ENCODE measurements at regions not wholly inside any gene's neighbourhood (a gene's known extent, or its start where the extent isn't known, plus 50 kb on each side); places are given as distances from the start of the nearest gene placed in this dataset.

GRCh38 chr4:29304595-29304994, 1415.6 kb upstream of the PCDH7 start:
- Histone ChIP-seq H3K4me3 (no peak overlapping the region), H3K9me3 (no peaks in the 10 kb centered on the region), H3K27ac (no peak overlapping the region), H3K4me1 (no peaks in the 10 kb centered on the region), H3K27me3 (no peaks in the 10 kb centered on the region), H3K36me3 (no peaks in the 10 kb centered on the region)
- no peak for TF ChIP-seq CTCF (IDR thresholded peaks at IDR 0.05)
- no peak for TF ChIP-seq POLR2A (IDR thresholded peaks at IDR 0.05)
- TF ChIP-seq EP300 (IDR thresholded peaks at IDR 0.05), result no peak
- 49 to 52% methylated on average over 3 of the region's 3 CpGs for WGBS, 2 donors
- no peak for DNase-seq (ENCODE audit: low spot score in 2 of 2)

- Histone ChIP-seq H3K4me3 (no peak overlapping the region), H3K27ac (no peak overlapping the region), H3K9me3 (no peaks in the 10 kb centered on the region), H3K27me3 (no peaks in the 10 kb centered on the region), H3K36me3 (no peaks in the 10 kb centered on the region), H3K4me1 (no peaks in the 10 kb centered on the region)
- TF ChIP-seq CTCF (IDR thresholded peaks at IDR 0.05) (no peak), EP300 (IDR thresholded peaks at IDR 0.05) (no peak), POLR2A (IDR thresholded peaks at IDR 0.05) (no peak)
- no peak for DNase-seq (ENCODE audit: low spot score in 2 of 2)
Measured at GRCh38 chr4:29307256-29307655, 1412.9 kb upstream of the PCDH7 start.

- Histone ChIP-seq H3K4me1 (no peaks in the 10 kb centered on the region), H3K9me3 (no peaks in the 10 kb centered on the region), H3K27ac (no peak overlapping the region), H3K36me3 (no peaks in the 10 kb centered on the region), H3K4me3 (no peak overlapping the region), H3K27me3 (no peaks in the 10 kb centered on the region)
- DNase-seq (ENCODE audit: low spot score in 2 of 2), result no peak
- 93 to 96% methylated on average over 1 of the region's 1 CpG for WGBS, 2 donors
- TF ChIP-seq POLR2A (IDR thresholded peaks at IDR 0.05) (no peak), EP300 (IDR thresholded peaks at IDR 0.05) (no peak), CTCF (IDR thresholded peaks at IDR 0.05) (no peak)
Measured at GRCh38 chr4:29307755-29308154, 1412.4 kb upstream of the PCDH7 start.

- TF ChIP-seq POLR2A (IDR thresholded peaks at IDR 0.05), result no peak
- no peak for TF ChIP-seq EP300 (IDR thresholded peaks at IDR 0.05)
- TF ChIP-seq CTCF (IDR thresholded peaks at IDR 0.05), result no peak
- Histone ChIP-seq H3K9me3 (no peaks in the 10 kb centered on the region), H3K36me3 (no peaks in the 10 kb centered on the region), H3K4me3 (no peak overlapping the region), H3K27ac (no peak overlapping the region), H3K27me3 (no peaks in the 10 kb centered on the region), H3K4me1 (no peaks in the 10 kb centered on the region)
- no peak for DNase-seq (ENCODE audit: low spot score in 2 of 2)
- WGBS, 2 donors, result 77 to 81% methylated on average over 3 of the region's 3 CpGs
Measured at GRCh38 chr4:29309050-29309449, 1411.1 kb upstream of the PCDH7 start.

- Histone ChIP-seq H3K27ac (no peak overlapping the region), H3K36me3 (no peaks in the 10 kb centered on the region), H3K27me3 (no peaks in the 10 kb centered on the region), H3K4me1 (no peaks in the 10 kb centered on the region), H3K4me3 (no peak overlapping the region), H3K9me3 (no peaks in the 10 kb centered on the region)
- no peak for DNase-seq (ENCODE audit: low spot score in 2 of 2)
- TF ChIP-seq CTCF (IDR thresholded peaks at IDR 0.05) (no peak), POLR2A (IDR thresholded peaks at IDR 0.05) (no peak), EP300 (IDR thresholded peaks at IDR 0.05) (no peak)
Measured at GRCh38 chr4:29310252-29310651, 1409.9 kb upstream of the PCDH7 start.

All from tibial nerve (tissue), 4 donors.